ENCODE measurements at regions not wholly inside any gene's neighbourhood (a gene's known extent, or its start where the extent isn't known, plus 50 kb on each side); places are given as distances from the start of the nearest gene placed in this dataset.

DNA sequence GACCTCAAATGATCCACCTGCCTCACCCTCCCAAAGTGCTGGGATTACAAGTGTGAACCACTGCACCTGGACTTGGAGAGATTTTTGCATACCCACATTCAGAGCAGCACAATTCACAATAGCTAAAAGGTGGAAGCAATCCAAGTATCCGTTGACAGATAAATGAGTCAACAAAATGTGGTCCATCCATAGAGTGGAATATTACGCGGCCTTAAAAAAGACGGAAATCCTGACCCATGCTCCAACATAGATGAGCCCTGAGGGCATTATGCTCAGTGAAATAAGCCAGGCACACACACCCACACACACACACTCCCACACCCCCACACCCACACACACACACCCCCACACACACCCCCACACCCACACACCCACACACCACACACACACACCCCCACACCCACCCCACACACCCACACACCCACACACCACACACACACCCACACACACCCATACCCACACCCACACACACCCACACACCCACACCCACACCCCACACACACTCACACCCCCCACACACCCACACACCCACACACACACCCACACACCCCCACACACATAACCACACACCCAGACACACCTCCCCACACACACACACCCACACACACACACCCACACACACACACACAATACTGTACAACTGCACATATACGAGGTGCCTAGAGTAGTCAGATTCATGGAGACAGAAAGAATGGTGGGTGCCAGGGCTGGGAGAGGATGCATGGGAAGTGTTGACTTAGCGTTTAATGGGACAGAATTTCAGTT lies 124.7 kb downstream of the FOXL1 start:
- no peak overlapping the region for H3K4me3 ChIP-seq (ENCODE audit: low read length)
- no peak overlapping the region for H2BK15ac ChIP-seq (replicated peaks; ENCODE audit: low read depth)
- no peaks in the 10 kb centered on the region for H3K27me3 ChIP-seq (ENCODE audit: insufficient read depth, low read length, poor library complexity)
- no peak overlapping the region for H3K27ac ChIP-seq (ENCODE audit: low read depth, low read length)
- H4K8ac ChIP-seq (ENCODE audit: low read depth, low read length) = no peak overlapping the region
- no peak overlapping the region for H4K5ac ChIP-seq (ENCODE audit: low read length)
- no peaks in the 10 kb centered on the region for H3K4me1 ChIP-seq (ENCODE audit: control insufficient read depth, low read depth, low read length)
- H3K4ac ChIP-seq (ENCODE audit: low read depth, low read length) = no peak overlapping the region
- H3K36me3 ChIP-seq (ENCODE audit: control insufficient read depth, insufficient read depth, low read length) = no peaks in the 10 kb centered on the region
- H3K56ac ChIP-seq (ENCODE audit: low read length) = no peak overlapping the region
- WGBS (ENCODE audit: extremely low coverage, insufficient coverage, low lambda C conversion rate) = no CpG with 5 or more reads among the region's 6 CpGs
- no peaks in the 10 kb centered on the region for H3K79me2 ChIP-seq (ENCODE audit: control insufficient read depth, insufficient read depth, low read length)
- H3K79me1 ChIP-seq (ENCODE audit: low read length) = no peaks in the 10 kb centered on the region
- H3K9ac ChIP-seq (ENCODE audit: low read length) = no peak overlapping the region
- no peak for DNase-seq
- no peak overlapping the region for H3K23ac ChIP-seq (ENCODE audit: low read length)
- no peak overlapping the region for H2BK120ac ChIP-seq (ENCODE audit: low read depth, low read length)
- no peak overlapping the region for H3K4me2 ChIP-seq (ENCODE audit: low read length)
- no peak overlapping the region for H2BK5ac ChIP-seq (ENCODE audit: low read length)
- H2AK5ac ChIP-seq (ENCODE audit: low read length) = no peak overlapping the region
- no peak overlapping the region for H3K18ac ChIP-seq (ENCODE audit: low read length)

- WGBS (ENCODE audit: extremely low coverage, insufficient coverage, low lambda C conversion rate) = no CpG with 5 or more reads among the region's 8 CpGs
- H3K79me2 ChIP-seq (ENCODE audit: control insufficient read depth, insufficient read depth, low read length) = no peaks in the 10 kb centered on the region
- no peak overlapping the region for H3K4ac ChIP-seq (ENCODE audit: low read depth, low read length)
- H2AK5ac ChIP-seq (ENCODE audit: low read length) = no peak overlapping the region
- H3K9ac ChIP-seq (ENCODE audit: low read length) = no peak overlapping the region
- H3K4me2 ChIP-seq (ENCODE audit: low read length) = no peak overlapping the region
- H4K5ac ChIP-seq (ENCODE audit: low read length) = no peak overlapping the region
- H3K27ac ChIP-seq (ENCODE audit: low read depth, low read length) = no peak overlapping the region
- H3K23ac ChIP-seq (ENCODE audit: low read length) = no peak overlapping the region
- H2BK15ac ChIP-seq (replicated peaks; ENCODE audit: low read depth) = no peak overlapping the region
- H3K79me1 ChIP-seq (ENCODE audit: low read length) = no peaks in the 10 kb centered on the region
- H2BK120ac ChIP-seq (ENCODE audit: low read depth, low read length) = no peak overlapping the region
- no peak overlapping the region for H3K56ac ChIP-seq (ENCODE audit: low read length)
- H3K36me3 ChIP-seq (ENCODE audit: control insufficient read depth, insufficient read depth, low read length) = no peaks in the 10 kb centered on the region
- H4K8ac ChIP-seq (ENCODE audit: low read depth, low read length) = no peak overlapping the region
- H3K4me1 ChIP-seq (ENCODE audit: control insufficient read depth, low read depth, low read length) = no peaks in the 10 kb centered on the region
- no peak for DNase-seq
- H3K18ac ChIP-seq (ENCODE audit: low read length) = no peak overlapping the region
- H3K4me3 ChIP-seq (ENCODE audit: low read length) = no peak overlapping the region
- H3K27me3 ChIP-seq (ENCODE audit: insufficient read depth, low read length, poor library complexity) = no peaks in the 10 kb centered on the region
- H2BK5ac ChIP-seq (ENCODE audit: low read length) = no peak overlapping the region
Measured at GRCh38 chr16:86704516-86704915, 126.2 kb downstream of the FOXL1 start.

- H3K27me3 ChIP-seq (ENCODE audit: insufficient read depth, low read length, poor library complexity) = no peaks in the 10 kb centered on the region
- no peak overlapping the region for H2BK5ac ChIP-seq (ENCODE audit: low read length)
- no peak overlapping the region for H2BK15ac ChIP-seq (replicated peaks; ENCODE audit: low read depth)
- no peak overlapping the region for H3K23ac ChIP-seq (ENCODE audit: low read length)
- H3K4ac ChIP-seq (ENCODE audit: low read depth, low read length) = no peak overlapping the region
- no peak overlapping the region for H2BK120ac ChIP-seq (ENCODE audit: low read depth, low read length)
- H3K4me1 ChIP-seq (ENCODE audit: control insufficient read depth, low read depth, low read length) = no peaks in the 10 kb centered on the region
- no peak for DNase-seq
- no peak overlapping the region for H2AK5ac ChIP-seq (ENCODE audit: low read length)
- no peak overlapping the region for H3K18ac ChIP-seq (ENCODE audit: low read length)
- H3K36me3 ChIP-seq (ENCODE audit: control insufficient read depth, insufficient read depth, low read length) = no peaks in the 10 kb centered on the region
- H3K56ac ChIP-seq (ENCODE audit: low read length) = no peak overlapping the region
- no peak overlapping the region for H3K4me2 ChIP-seq (ENCODE audit: low read length)
- no peaks in the 10 kb centered on the region for H3K79me1 ChIP-seq (ENCODE audit: low read length)
- H3K9ac ChIP-seq (ENCODE audit: low read length) = no peak overlapping the region
- H4K5ac ChIP-seq (ENCODE audit: low read length) = no peak overlapping the region
- no peak overlapping the region for H3K4me3 ChIP-seq (ENCODE audit: low read length)
- no peaks in the 10 kb centered on the region for H3K79me2 ChIP-seq (ENCODE audit: control insufficient read depth, insufficient read depth, low read length)
- no CpG with 5 or more reads among the region's 7 CpGs for WGBS (ENCODE audit: extremely low coverage, insufficient coverage, low lambda C conversion rate)
- H4K8ac ChIP-seq (ENCODE audit: low read depth, low read length) = no peak overlapping the region
- H3K27ac ChIP-seq (ENCODE audit: low read depth, low read length) = no peak overlapping the region
Measured at GRCh38 chr16:86706726-86707125, 128.4 kb downstream of the FOXL1 start.

DNA sequence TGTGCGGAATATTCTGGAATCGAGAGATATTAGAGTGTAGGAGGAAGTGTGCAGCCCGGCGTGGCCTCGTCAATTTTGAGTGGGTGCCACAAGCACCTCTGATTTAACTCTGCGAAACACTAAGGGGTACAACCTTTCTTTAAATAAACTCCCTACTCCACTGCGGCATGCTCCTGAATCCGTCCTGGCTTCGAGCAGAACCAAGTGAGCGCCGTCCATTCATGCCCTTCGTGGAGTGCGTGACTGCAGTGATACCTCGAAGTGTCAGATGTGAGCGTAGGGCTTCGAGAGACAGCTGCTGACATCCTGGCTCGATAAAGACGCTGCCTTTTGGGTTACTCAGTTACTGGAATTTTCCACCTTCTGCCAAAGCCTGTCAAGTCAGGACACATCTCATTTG lies 128.8 kb downstream of the FOXL1 start:
- Histone ChIP-seq H2BK5ac (ENCODE audit: low read length) (no peak overlapping the region), H3K79me1 (ENCODE audit: low read length) (no peaks in the 10 kb centered on the region), H3K4me1 (ENCODE audit: control insufficient read depth, low read depth, low read length) (no peaks in the 10 kb centered on the region), H3K4ac (ENCODE audit: low read depth, low read length) (no peak overlapping the region), H3K18ac (ENCODE audit: low read length) (no peak overlapping the region), H3K79me2 (ENCODE audit: control insufficient read depth, insufficient read depth, low read length) (no peaks in the 10 kb centered on the region), H4K8ac (ENCODE audit: low read depth, low read length) (no peak overlapping the region), H2BK15ac (replicated peaks; ENCODE audit: low read depth) (no peak overlapping the region), H4K5ac (ENCODE audit: low read length) (no peak overlapping the region), H3K36me3 (ENCODE audit: control insufficient read depth, insufficient read depth, low read length) (no peaks in the 10 kb centered on the region), H3K27ac (ENCODE audit: low read depth, low read length) (no peak overlapping the region), H3K56ac (ENCODE audit: low read length) (no peak overlapping the region), H2BK120ac (ENCODE audit: low read depth, low read length) (no peak overlapping the region), H3K4me2 (ENCODE audit: low read length) (no peak overlapping the region), H3K4me3 (ENCODE audit: low read length) (no peak overlapping the region), H2AK5ac (ENCODE audit: low read length) (no peak overlapping the region), H3K27me3 (ENCODE audit: insufficient read depth, low read length, poor library complexity) (no peaks in the 10 kb centered on the region), H3K23ac (ENCODE audit: low read length) (no peak overlapping the region), H3K9ac (ENCODE audit: low read length) (no peak overlapping the region)
- no CpG with 5 or more reads among the region's 18 CpGs for WGBS (ENCODE audit: extremely low coverage, insufficient coverage, low lambda C conversion rate)
- DNase-seq = no peak

DNA sequence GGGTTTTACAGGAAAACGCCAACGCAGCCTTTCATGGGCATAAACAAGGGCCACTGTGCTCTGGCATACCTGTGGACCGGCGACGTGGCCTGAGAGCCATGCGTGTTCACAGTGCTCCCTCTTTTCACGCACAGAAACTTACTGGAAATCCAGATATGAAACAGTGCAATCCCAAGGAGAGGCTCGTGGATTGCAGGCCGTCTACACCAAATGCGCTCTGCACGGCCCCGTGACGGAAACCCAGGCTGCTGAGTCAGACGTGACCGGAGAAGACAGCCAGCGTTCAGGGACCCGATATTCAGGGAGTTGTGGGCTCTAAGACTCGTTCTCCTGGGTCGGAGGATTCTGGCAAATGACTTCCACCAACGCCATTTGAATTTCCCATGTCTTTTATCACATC lies 129.2 kb downstream of the FOXL1 start:
- no peak overlapping the region for H3K4me3 ChIP-seq (ENCODE audit: low read length)
- H2BK5ac ChIP-seq (ENCODE audit: low read length) = no peak overlapping the region
- no peak overlapping the region for H2AK5ac ChIP-seq (ENCODE audit: low read length)
- no peaks in the 10 kb centered on the region for H3K36me3 ChIP-seq (ENCODE audit: control insufficient read depth, insufficient read depth, low read length)
- no peaks in the 10 kb centered on the region for H3K27me3 ChIP-seq (ENCODE audit: insufficient read depth, low read length, poor library complexity)
- H4K5ac ChIP-seq (ENCODE audit: low read length) = no peak overlapping the region
- no peak overlapping the region for H3K18ac ChIP-seq (ENCODE audit: low read length)
- WGBS (ENCODE audit: extremely low coverage, insufficient coverage, low lambda C conversion rate) = no CpG with 5 or more reads among the region's 20 CpGs
- no peaks in the 10 kb centered on the region for H3K79me2 ChIP-seq (ENCODE audit: control insufficient read depth, insufficient read depth, low read length)
- H3K23ac ChIP-seq (ENCODE audit: low read length) = no peak overlapping the region
- H2BK120ac ChIP-seq (ENCODE audit: low read depth, low read length) = no peak overlapping the region
- H2BK15ac ChIP-seq (replicated peaks; ENCODE audit: low read depth) = no peak overlapping the region
- no peak overlapping the region for H3K4me2 ChIP-seq (ENCODE audit: low read length)
- H3K79me1 ChIP-seq (ENCODE audit: low read length) = no peaks in the 10 kb centered on the region
- no peak overlapping the region for H4K8ac ChIP-seq (ENCODE audit: low read depth, low read length)
- no peak overlapping the region for H3K56ac ChIP-seq (ENCODE audit: low read length)
- DNase-seq = no peak
- no peak overlapping the region for H3K4ac ChIP-seq (ENCODE audit: low read depth, low read length)
- H3K4me1 ChIP-seq (ENCODE audit: control insufficient read depth, low read depth, low read length) = no peaks in the 10 kb centered on the region
- no peak overlapping the region for H3K27ac ChIP-seq (ENCODE audit: low read depth, low read length)
- no peak overlapping the region for H3K9ac ChIP-seq (ENCODE audit: low read length)

- H4K8ac ChIP-seq (ENCODE audit: low read depth, low read length) = no peak overlapping the region
- H3K4me2 ChIP-seq (ENCODE audit: low read length) = no peak overlapping the region
- H3K27me3 ChIP-seq (ENCODE audit: insufficient read depth, low read length, poor library complexity) = no peaks in the 10 kb centered on the region
- no peak overlapping the region for H4K5ac ChIP-seq (ENCODE audit: low read length)
- no CpG with 5 or more reads among the region's 11 CpGs for WGBS (ENCODE audit: extremely low coverage, insufficient coverage, low lambda C conversion rate)
- H2BK5ac ChIP-seq (ENCODE audit: low read length) = no peak overlapping the region
- H3K4me3 ChIP-seq (ENCODE audit: low read length) = no peak overlapping the region
- no peaks in the 10 kb centered on the region for H3K79me2 ChIP-seq (ENCODE audit: control insufficient read depth, insufficient read depth, low read length)
- no peak overlapping the region for H3K4ac ChIP-seq (ENCODE audit: low read depth, low read length)
- no peak overlapping the region for H3K27ac ChIP-seq (ENCODE audit: low read depth, low read length)
- no peak overlapping the region for H3K18ac ChIP-seq (ENCODE audit: low read length)
- no peaks in the 10 kb centered on the region for H3K36me3 ChIP-seq (ENCODE audit: control insufficient read depth, insufficient read depth, low read length)
- no peaks in the 10 kb centered on the region for H3K4me1 ChIP-seq (ENCODE audit: control insufficient read depth, low read depth, low read length)
- no peak overlapping the region for H3K56ac ChIP-seq (ENCODE audit: low read length)
- H2AK5ac ChIP-seq (ENCODE audit: low read length) = no peak overlapping the region
- DNase-seq = no peak
- H2BK120ac ChIP-seq (ENCODE audit: low read depth, low read length) = no peak overlapping the region
- H3K79me1 ChIP-seq (ENCODE audit: low read length) = no peaks in the 10 kb centered on the region
- no peak overlapping the region for H2BK15ac ChIP-seq (replicated peaks; ENCODE audit: low read depth)
- no peak overlapping the region for H3K23ac ChIP-seq (ENCODE audit: low read length)
- no peak overlapping the region for H3K9ac ChIP-seq (ENCODE audit: low read length)
Measured at GRCh38 chr16:86708431-86708830, 130.1 kb downstream of the FOXL1 start.
